Smooth muscle cell (in vitro differentiated cells): ENCODE measurements at regions not wholly inside any gene's neighbourhood (a gene's known extent, or its start where the extent isn't known, plus 50 kb on each side); places are given as distances from the start of the nearest gene placed in this dataset.

Experiments
- DNase-seq: peaks from one replicate; lab custom pipeline; 2025; ENCODE audit not compliant: unreplicated experiment; lab: John Stamatoyannopoulos, UW
- H2AFZ ChIP-seq: fragments of 200-600 bp; sonication (generic); 2 replicates; pipeline ENCODE4 v1.6.0; 2016; ENCODE audit warnings: antibody characterized with exemption, low read depth, mild to moderate bottlenecking
- H3F3A ChIP-seq: fragments of 200-600 bp; sonication (generic); 2 replicates; pipeline ENCODE4 v1.6.0; 2017; ENCODE audit warnings: antibody characterized with exemption, low read depth
- H3K27ac ChIP-seq: fragments of 200-600 bp; sonication (generic); 2 replicates; pipeline ENCODE4 v1.5.1; 2016; ENCODE audit warnings: low read depth, mild to moderate bottlenecking
- H3K27me3 ChIP-seq: fragments of 200-600 bp; sonication (generic); 2 replicates; pipeline ENCODE4 v1.6.1; 2016; ENCODE audit warnings: low read depth, mild to moderate bottlenecking
- H3K36me3 ChIP-seq: fragments of 200-600 bp; sonication (generic); 2 replicates; pipeline ENCODE4 v1.5.1; 2016; ENCODE audit warnings: low read depth
- H3K4me1 ChIP-seq: fragments of 200-600 bp; sonication (generic); 2 replicates; pipeline ENCODE4 v1.5.1; 2016; ENCODE audit warnings: low read depth
- H3K4me2 ChIP-seq: fragments of 200-600 bp; sonication (generic); 2 replicates; pipeline ENCODE4 v1.6.0; 2016; ENCODE audit warnings: mild to moderate bottlenecking
- H3K4me3 ChIP-seq: fragments of 200-600 bp; sonication (generic); 2 replicates; pipeline ENCODE4 v1.5.1; 2016; ENCODE audit warnings: mild to moderate bottlenecking
- H3K79me2 ChIP-seq: fragments of 200-600 bp; sonication (generic); 2 replicates; pipeline ENCODE4 v1.6.0; 2016; ENCODE audit warnings: low read depth, mild to moderate bottlenecking
- H3K9ac ChIP-seq: fragments of 200-600 bp; sonication (generic); 2 replicates; pipeline ENCODE4 v1.6.0; 2016; ENCODE audit warnings: low read depth
- H3K9me3 ChIP-seq: fragments of 200-600 bp; sonication (generic); replicated peaks from 2 replicates; pipeline ENCODE4 v1.5.1; 2016; ENCODE audit warnings: low read depth
- H4K20me1 ChIP-seq: fragments of 200-600 bp; sonication (generic); 2 replicates; pipeline ENCODE4 v1.6.0; 2016; ENCODE audit warnings: low read depth
- CTCF ChIP-seq: fragments of 200-600 bp; sonication (generic); IDR thresholded peaks from 2 replicates; pipeline ENCODE4 v1.5.1; 2017; ENCODE audit warnings: borderline replicate concordance, mild to moderate bottlenecking, antibody characterized with exemption; ENCODE audit not compliant: insufficient read depth, poor library complexity, severe bottlenecking
- WGBS: methylation state at CpG from one replicate; pipeline ENCODE4 v1.1.7; 2016; ENCODE audit warnings: low lambda C conversion rate; 5-methylcytosine and 5-hydroxymethylcytosine counted together

- no peak overlapping the region for H3K9ac ChIP-seq
- no peaks in the 10 kb centered on the region for H4K20me1 ChIP-seq
- H3F3A ChIP-seq = no peaks in the 10 kb centered on the region
- WGBS = 90% methylated on average over 2 of the region's 2 CpGs
- no peak for DNase-seq
- no peak overlapping the region for H3K27ac ChIP-seq
- no peak overlapping the region for H2AFZ ChIP-seq
- H3K79me2 ChIP-seq = no peaks in the 10 kb centered on the region
- H3K4me1 ChIP-seq = no peaks in the 10 kb centered on the region
- no peaks in the 10 kb centered on the region for H3K9me3 ChIP-seq
- H3K27me3 ChIP-seq = no peaks in the 10 kb centered on the region
- TF ChIP-seq CTCF = no peak
- H3K36me3 ChIP-seq = no peaks in the 10 kb centered on the region
- H3K4me3 ChIP-seq = no peak overlapping the region
- H3K4me2 ChIP-seq = no peak overlapping the region
These were observed 147.5 kb upstream of the TACR3 start for GRCh38 chr4:103867311-103867710.

- no peak for DNase-seq
- H4K20me1 ChIP-seq = no peaks in the 10 kb centered on the region
- H3K4me3 ChIP-seq = no peak overlapping the region
- H3K9me3 ChIP-seq = no peaks in the 10 kb centered on the region
- TF ChIP-seq CTCF = no peak
- H3K4me1 ChIP-seq = no peaks in the 10 kb centered on the region
- no peak overlapping the region for H3K9ac ChIP-seq
- no peak overlapping the region for H3K4me2 ChIP-seq
- H3F3A ChIP-seq = no peaks in the 10 kb centered on the region
- no peak overlapping the region for H2AFZ ChIP-seq
- no peaks in the 10 kb centered on the region for H3K27me3 ChIP-seq
- H3K36me3 ChIP-seq = no peaks in the 10 kb centered on the region
- no peak overlapping the region for H3K27ac ChIP-seq
- no peaks in the 10 kb centered on the region for H3K79me2 ChIP-seq
These were observed 133.8 kb upstream of the TACR3 start for GRCh38 chr4:103853627-103854026.

- WGBS = 82% methylated on average over 3 of the region's 3 CpGs
These were observed 133.4 kb upstream of the TACR3 start for GRCh38 chr4:103853146-103853545.

More at GRCh38 chr4:103853146-103853545, 133.4 kb upstream of the TACR3 start:
- Histone ChIP-seq H3K4me2 (no peak overlapping the region), H3K36me3 (no peaks in the 10 kb centered on the region), H3F3A (no peaks in the 10 kb centered on the region), H2AFZ (no peak overlapping the region), H4K20me1 (no peaks in the 10 kb centered on the region), H3K9ac (no peak overlapping the region), H3K27ac (no peak overlapping the region), H3K79me2 (no peaks in the 10 kb centered on the region), H3K4me1 (no peaks in the 10 kb centered on the region), H3K9me3 (no peaks in the 10 kb centered on the region), H3K4me3 (no peak overlapping the region), H3K27me3 (no peaks in the 10 kb centered on the region)
- TF ChIP-seq CTCF = no peak
- DNase-seq = no peak
